ENCODE measurements at regions not wholly inside any gene's neighbourhood (a gene's known extent, or its start where the extent isn't known, plus 50 kb on each side); places are given as distances from the start of the nearest gene placed in this dataset.

GRCh38 chr14:97757491-97757890 is 960.3 kb downstream of the VRK1 start:
- Histone ChIP-seq H3K36me3 (ENCODE audit: control insufficient read depth, insufficient read depth, low read length) (no peaks in the 10 kb centered on the region), H2BK15ac (ENCODE audit: low read depth, low read length) (no peak overlapping the region), H3K9me3 (ENCODE audit: control insufficient read depth, insufficient read depth, low read length) (peaks cover 19% of the 10 kb centered on the region), H3K56ac (ENCODE audit: extremely low read depth, insufficient read depth, low read length) (no peak overlapping the region), H3K27ac (ENCODE audit: insufficient read depth, low read length) (no peak overlapping the region), H3K4ac (ENCODE audit: low read depth, low read length) (no peak overlapping the region), H3K9me1 (ENCODE audit: insufficient read depth, low read length) (no peaks in the 10 kb centered on the region), H4K91ac (ENCODE audit: insufficient read depth, low read depth, low read length) (no peak overlapping the region), H2AFZ (replicated peaks; ENCODE audit: low read length, poor library complexity) (no peak overlapping the region), H3K27me3 (ENCODE audit: control insufficient read depth, insufficient read depth, low read length) (no peaks in the 10 kb centered on the region), H2BK5ac (ENCODE audit: low read depth, low read length, poor library complexity, severe bottlenecking) (no peak overlapping the region), H4K5ac (ENCODE audit: low read depth, low read length) (no peak overlapping the region), H3K14ac (replicated peaks; ENCODE audit: low read depth, low read length) (no peak overlapping the region), H4K8ac (ENCODE audit: low read depth in 2 of 2, low read length in 2 of 2) (no peak overlapping the region), H3K4me2 (ENCODE audit: low read depth, low read length) (no peak overlapping the region), H3K79me1 (ENCODE audit: low read depth in 1 of 2, low read length in 2 of 2) (no peaks in the 10 kb centered on the region), H3K4me1 (ENCODE audit: control insufficient read depth, insufficient read depth, low read length) (no peaks in the 10 kb centered on the region), H2AK9ac (replicated peaks; ENCODE audit: low read depth, low read length, poor library complexity) (no peak overlapping the region), H2AK5ac (ENCODE audit: low read depth, low read length) (no peak overlapping the region), H3K18ac (ENCODE audit: low read depth, low read length) (no peak overlapping the region), H2BK20ac (ENCODE audit: low read depth, low read length) (no peak overlapping the region), H3K4me3 (ENCODE audit: insufficient read depth, low read depth, low read length) (no peak overlapping the region), H3K9ac (ENCODE audit: low read depth, low read length) (no peak overlapping the region), H2BK120ac (ENCODE audit: low read depth, low read length) (no peak overlapping the region), H4K20me1 (ENCODE audit: insufficient read depth, low read length) (no peaks in the 10 kb centered on the region), H3K23ac (ENCODE audit: low read depth, low read length) (no peak overlapping the region)
- POLR2A ChIA-PET (ENCODE audit: unreplicated experiment) = no interaction called here
- CTCF ChIA-PET = no interaction called here
- intact Hi-C loops (cut with micrococcal nuclease) (no loop called here), in situ Hi-C loops (cut with MboI; ENCODE audit: low sequenced_read_pairs) (no loop called here), dilution Hi-C loops (cut with HindIII; ENCODE audit: low sequenced_read_pairs, unreplicated experiment) (no loop called here)
- no peak for TF ChIP-seq USF2 (IDR thresholded peaks at IDR 0.05; ENCODE audit: low read depth, low read length)
- TF ChIP-seq BHLHE40 (IDR thresholded peaks at IDR 0.05; ENCODE audit: low read depth, low read length) = no peak
- TF ChIP-seq RAD21 (IDR thresholded peaks at IDR 0.05; ENCODE audit: low read length) = no peak
- TF ChIP-seq POLR2A (IDR thresholded peaks at IDR 0.05; ENCODE audit: low read depth, low read length) = no peak
- TF ChIP-seq FOS (IDR thresholded peaks at IDR 0.05; ENCODE audit: low read depth, low read length) = no peak
- no peak for TF ChIP-seq MXI1 (IDR thresholded peaks at IDR 0.05; ENCODE audit: borderline replicate concordance, low read depth, low read length)
- TF ChIP-seq CTCF (conservative IDR thresholded peaks at IDR 0.05; ENCODE audit: low read depth, low read length) = no peak
- TF ChIP-seq RFX5 (IDR thresholded peaks at IDR 0.05; ENCODE audit: low read depth, low read length) = no peak
- no peak for TF ChIP-seq CHD1 (IDR thresholded peaks at IDR 0.05; ENCODE audit: low read depth, low read length)
- ATAC-seq (ENCODE audit: low read depth) = no peak
- 46% methylated on average over 4 of the region's 6 CpGs; no CpG with 5 or more reads in 1 of the 2 experiments for WGBS, 2 experiments (ENCODE audit: extremely low coverage in 2 of 2, insufficient read length in 1 of 2)
- DNase-seq = no peak
- BruUV-seq (replicated peaks) = no TSS peak

All from IMR-90 (cell line).